Neural progenitor cell (in vitro differentiated cells): ENCODE measurements at regions not wholly inside any gene's neighbourhood (a gene's known extent, or its start where the extent isn't known, plus 50 kb on each side); places are given as distances from the start of the nearest gene placed in this dataset.

Source experiments
- DNase-seq: peaks from one replicate; pipeline ENCODE4 v3.0.0-alpha.2; 2016; ENCODE audit warnings: low spot score
- H2AFZ ChIP-seq: fragments of 200-600 bp; sonication (generic); replicated peaks from 2 replicates; pipeline ENCODE4 v1.6.1; 2016; ENCODE audit warnings: antibody characterized with exemption
- H3F3A ChIP-seq: fragments of 200-600 bp; sonication (generic); 2 replicates; pipeline ENCODE4 v1.6.1; 2016; ENCODE audit warnings: antibody characterized with exemption, low read depth
- H3K27ac ChIP-seq: fragments of 200-600 bp; sonication (generic); 2 replicates; pipeline ENCODE4 v1.5.1; 2016; ENCODE audit warnings: mild to moderate bottlenecking
- H3K27me3 ChIP-seq: fragments of 200-600 bp; sonication (generic); 2 replicates; pipeline ENCODE4 v1.6.1; 2016; ENCODE audit warnings: mild to moderate bottlenecking, moderate library complexity
- H3K36me3 ChIP-seq: fragments of 200-600 bp; sonication (generic); 2 replicates; pipeline ENCODE4 v1.5.1; 2016
- H3K4me1 ChIP-seq: fragments of 200-600 bp; sonication (generic); 2 replicates; pipeline ENCODE4 v1.6.1; 2016; ENCODE audit warnings: mixed run types
- H3K4me2 ChIP-seq: fragments of 200-600 bp; sonication (generic); 2 replicates; pipeline ENCODE4 v1.6.1; 2016
- H3K4me3 ChIP-seq: fragments of 200-600 bp; sonication (generic); 2 replicates; pipeline ENCODE4 v1.5.1; 2016
- H3K79me2 ChIP-seq: fragments of 200-600 bp; sonication (generic); 2 replicates; pipeline ENCODE4 v1.6.1; 2016; ENCODE audit warnings: low read depth
- H3K9ac ChIP-seq: fragments of 200-600 bp; sonication (generic); 2 replicates; pipeline ENCODE4 v1.6.1; 2016
- H3K9me3 ChIP-seq: fragments of 200-600 bp; sonication (generic); 2 replicates; pipeline ENCODE4 v1.5.1; 2016; ENCODE audit warnings: low read depth
- H4K20me1 ChIP-seq: fragments of 200-600 bp; sonication (generic); 2 replicates; pipeline ENCODE4 v1.6.1; 2016; ENCODE audit warnings: low read depth
- H3K27ac Mint-ChIP-seq: 3 replicates; pipeline ENCODE4 v1.8.0; 2021; ENCODE audit warnings: mixed read lengths
- H3K27me3 Mint-ChIP-seq: 2 replicates; pipeline ENCODE4 v1.8.0; 2022; ENCODE audit warnings: low read depth, mild to moderate bottlenecking, inconsistent platforms, moderate library complexity, mixed read lengths; ENCODE audit not compliant: insufficient read depth
- H3K36me3 Mint-ChIP-seq: 3 replicates; pipeline ENCODE4 v1.8.0; 2021; ENCODE audit warnings: mixed read lengths
- H3K4me1 Mint-ChIP-seq: 3 replicates; pipeline ENCODE4 v1.8.0; 2021; ENCODE audit warnings: mixed read lengths
- H3K4me3 Mint-ChIP-seq: 3 replicates; pipeline ENCODE4 v1.8.0; 2021; ENCODE audit warnings: mild to moderate bottlenecking, moderate library complexity, mixed read lengths
- H3K9me3 Mint-ChIP-seq: 3 replicates; pipeline ENCODE4 v1.8.0; 2020; ENCODE audit warnings: mixed read lengths
- EZH2 ChIP-seq: fragments of 200-600 bp; sonication (generic); IDR thresholded peaks from 2 replicates; pipeline ENCODE4 v1.6.1; 2017; ENCODE audit warnings: antibody characterized with exemption, mild to moderate bottlenecking, moderate library complexity
- EZH2phosphoT487 ChIP-seq: fragments of 200-600 bp; sonication (generic); IDR thresholded peaks from 2 replicates; pipeline ENCODE4 v1.6.1; 2017; ENCODE audit warnings: antibody characterized with exemption
- TF ChIP-seq, protein P1 (sequence below): fragments of 200-600 bp; sonication (generic); IDR thresholded peaks from 2 replicates; pipeline ENCODE4 v1.5.1; 2017; ENCODE audit warnings: antibody characterized with exemption, mild to moderate bottlenecking

DNA sequence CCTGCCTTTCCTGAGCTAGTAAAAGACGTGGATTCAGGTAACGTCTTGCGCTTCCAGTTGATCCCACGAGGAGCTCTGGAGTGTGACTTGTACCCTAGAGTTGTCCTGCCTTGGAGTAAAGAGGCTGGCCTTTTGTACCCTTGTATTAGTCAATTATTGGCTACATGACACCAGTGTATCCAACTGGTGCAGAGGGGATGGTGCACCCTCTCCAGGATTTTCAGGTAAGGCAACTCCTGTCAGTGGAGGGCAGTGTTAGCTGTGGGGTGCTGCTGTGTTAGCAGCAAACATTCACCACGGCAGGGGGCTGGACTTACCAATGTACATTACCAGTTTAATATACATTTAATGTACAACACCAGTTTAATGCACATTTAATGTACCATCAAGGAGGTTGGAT, 233.5 kb downstream of the MIAT start:
- no peaks in the 10 kb centered on the region for H3K36me3 Mint-ChIP-seq
- no peak overlapping the region for H3K4me3 Mint-ChIP-seq
- H3K27me3 Mint-ChIP-seq: peaks cover 16% of the 10 kb centered on the region
- Histone ChIP-seq H3K4me3 (no peak overlapping the region), H3K27me3 (no peaks in the 10 kb centered on the region), H3K4me1 (no peaks in the 10 kb centered on the region), H3F3A (no peaks in the 10 kb centered on the region), H3K9ac (no peak overlapping the region), H2AFZ (no peak overlapping the region), H3K36me3 (no peaks in the 10 kb centered on the region), H3K27ac (no peak overlapping the region), H4K20me1 (no peaks in the 10 kb centered on the region), H3K9me3 (no peaks in the 10 kb centered on the region), H3K4me2 (no peak overlapping the region), H3K79me2 (no peaks in the 10 kb centered on the region)
- TF ChIP-seq EZH2phosphoT487: no peak
- TF ChIP-seq EZH2: no peak
- TF ChIP-seq, protein P1, sequence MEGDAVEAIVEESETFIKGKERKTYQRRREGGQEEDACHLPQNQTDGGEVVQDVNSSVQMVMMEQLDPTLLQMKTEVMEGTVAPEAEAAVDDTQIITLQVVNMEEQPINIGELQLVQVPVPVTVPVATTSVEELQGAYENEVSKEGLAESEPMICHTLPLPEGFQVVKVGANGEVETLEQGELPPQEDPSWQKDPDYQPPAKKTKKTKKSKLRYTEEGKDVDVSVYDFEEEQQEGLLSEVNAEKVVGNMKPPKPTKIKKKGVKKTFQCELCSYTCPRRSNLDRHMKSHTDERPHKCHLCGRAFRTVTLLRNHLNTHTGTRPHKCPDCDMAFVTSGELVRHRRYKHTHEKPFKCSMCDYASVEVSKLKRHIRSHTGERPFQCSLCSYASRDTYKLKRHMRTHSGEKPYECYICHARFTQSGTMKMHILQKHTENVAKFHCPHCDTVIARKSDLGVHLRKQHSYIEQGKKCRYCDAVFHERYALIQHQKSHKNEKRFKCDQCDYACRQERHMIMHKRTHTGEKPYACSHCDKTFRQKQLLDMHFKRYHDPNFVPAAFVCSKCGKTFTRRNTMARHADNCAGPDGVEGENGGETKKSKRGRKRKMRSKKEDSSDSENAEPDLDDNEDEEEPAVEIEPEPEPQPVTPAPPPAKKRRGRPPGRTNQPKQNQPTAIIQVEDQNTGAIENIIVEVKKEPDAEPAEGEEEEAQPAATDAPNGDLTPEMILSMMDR: peak; percentile 30
- H3K27ac Mint-ChIP-seq: peak overlapping the region; percentile 14
- no peaks in the 10 kb centered on the region for H3K9me3 Mint-ChIP-seq
- peaks cover 61% of the 10 kb centered on the region for H3K4me1 Mint-ChIP-seq
- peak; percentile 31 for DNase-seq

DNA sequence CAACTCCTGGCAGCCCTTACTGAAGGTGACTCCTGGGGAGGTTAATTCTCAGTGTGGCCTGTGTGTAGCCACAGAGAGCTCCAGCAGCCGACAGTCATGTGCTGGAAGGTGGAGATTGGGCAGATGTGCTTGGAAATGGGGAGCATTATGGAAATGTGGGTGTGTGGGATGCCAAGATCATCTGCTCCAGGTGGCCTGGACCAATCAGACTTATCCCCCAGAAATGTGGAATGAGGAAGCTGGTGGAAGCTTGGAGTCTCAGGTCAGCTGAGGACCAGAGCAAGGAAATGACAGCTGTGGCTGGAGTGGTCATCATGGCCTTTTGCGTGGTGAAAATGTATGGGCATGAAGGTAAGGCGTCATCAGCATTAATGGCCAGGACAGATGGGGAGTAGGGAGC, 234.0 kb downstream of the MIAT start:
- peak overlapping the region; percentile 14 for H3K27ac Mint-ChIP-seq
- Histone ChIP-seq H3K36me3 (no peaks in the 10 kb centered on the region), H3K9ac (no peak overlapping the region), H4K20me1 (no peaks in the 10 kb centered on the region), H3K4me3 (no peak overlapping the region), H3K79me2 (no peaks in the 10 kb centered on the region), H3K27ac (no peak overlapping the region), H3K4me2 (no peak overlapping the region), H2AFZ (no peak overlapping the region), H3K4me1 (no peaks in the 10 kb centered on the region), H3F3A (no peaks in the 10 kb centered on the region), H3K9me3 (no peaks in the 10 kb centered on the region), H3K27me3 (no peaks in the 10 kb centered on the region)
- no peaks in the 10 kb centered on the region for H3K9me3 Mint-ChIP-seq
- H3K4me1 Mint-ChIP-seq: peaks cover 59% of the 10 kb centered on the region
- H3K27me3 Mint-ChIP-seq: peaks cover 16% of the 10 kb centered on the region
- DNase-seq: no peak
- H3K4me3 Mint-ChIP-seq: no peak overlapping the region
- TF ChIP-seq, protein P1: no peak
- TF ChIP-seq EZH2phosphoT487 (no peak), EZH2 (no peak)
- H3K36me3 Mint-ChIP-seq: no peaks in the 10 kb centered on the region

DNA sequence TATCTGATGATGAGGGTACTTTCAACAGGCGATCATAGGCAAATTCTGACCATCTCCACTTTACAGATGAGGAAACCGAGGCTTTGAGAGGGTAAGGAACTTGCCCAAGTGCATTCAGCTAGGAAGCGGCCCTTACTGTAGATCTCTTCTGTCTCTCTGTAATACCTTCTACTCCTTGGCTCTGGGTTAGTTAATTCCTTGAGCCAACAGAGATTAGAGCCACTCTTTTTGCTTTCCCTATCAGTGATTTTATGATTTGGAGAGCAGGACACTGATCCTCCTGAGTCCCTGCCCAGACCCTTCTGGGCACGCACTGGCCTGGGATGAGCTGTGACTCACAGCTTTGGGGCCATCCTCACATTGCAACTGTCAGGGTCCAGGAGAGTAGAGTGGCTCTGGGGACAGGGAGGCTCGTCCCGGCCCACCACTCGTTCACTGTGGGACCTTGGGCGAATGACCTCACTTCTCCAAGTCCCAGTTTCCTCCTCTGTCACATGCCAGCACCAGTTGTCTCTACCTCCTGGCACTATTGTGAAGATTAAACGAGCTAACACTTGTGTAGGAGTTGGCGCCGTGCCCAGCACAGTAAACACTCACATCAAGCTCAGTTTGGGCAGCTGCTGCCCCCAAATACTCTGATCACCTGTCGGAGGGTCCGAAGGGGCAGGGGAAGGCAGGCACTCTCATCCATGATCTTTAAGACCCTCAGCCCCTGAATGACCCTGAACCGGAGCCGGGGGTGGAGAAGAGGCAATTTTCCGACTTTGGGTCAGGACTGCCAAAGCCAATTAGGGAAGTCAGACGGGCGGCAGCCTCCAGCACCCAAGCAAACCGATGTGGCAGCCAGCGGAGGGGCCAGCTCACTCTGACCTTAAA, 235.0 kb downstream of the MIAT start:
- TF ChIP-seq EZH2phosphoT487 (no peak), EZH2 (no peak)
- TF ChIP-seq, protein P1: no peak
- H3K9ac ChIP-seq: no peak overlapping the region
- Mint-ChIP-seq H3K27ac (no peak overlapping the region), H3K36me3 (no peaks in the 10 kb centered on the region), H3K4me3 (no peak overlapping the region), H3K4me1 (peaks cover 49% of the 10 kb centered on the region), H3K9me3 (no peaks in the 10 kb centered on the region), H3K27me3 (peaks cover 16% of the 10 kb centered on the region)
- no peaks in the 10 kb centered on the region for H3K79me2 ChIP-seq
- no peak overlapping the region for H3K27ac ChIP-seq
- no peaks in the 10 kb centered on the region for H3K4me1 ChIP-seq
- no peak for DNase-seq
- H3K4me2 ChIP-seq: no peak overlapping the region
- no peaks in the 10 kb centered on the region for H3F3A ChIP-seq
- H3K36me3 ChIP-seq: no peaks in the 10 kb centered on the region
- H3K4me3 ChIP-seq: no peak overlapping the region
- H2AFZ ChIP-seq: no peak overlapping the region
- H3K27me3 ChIP-seq: no peaks in the 10 kb centered on the region
- H3K9me3 ChIP-seq: no peaks in the 10 kb centered on the region
- no peaks in the 10 kb centered on the region for H4K20me1 ChIP-seq
